ENCODE measurements at regions not wholly inside any gene's neighbourhood (a gene's known extent, or its start where the extent isn't known, plus 50 kb on each side); places are given as distances from the start of the nearest gene placed in this dataset.

DNA sequence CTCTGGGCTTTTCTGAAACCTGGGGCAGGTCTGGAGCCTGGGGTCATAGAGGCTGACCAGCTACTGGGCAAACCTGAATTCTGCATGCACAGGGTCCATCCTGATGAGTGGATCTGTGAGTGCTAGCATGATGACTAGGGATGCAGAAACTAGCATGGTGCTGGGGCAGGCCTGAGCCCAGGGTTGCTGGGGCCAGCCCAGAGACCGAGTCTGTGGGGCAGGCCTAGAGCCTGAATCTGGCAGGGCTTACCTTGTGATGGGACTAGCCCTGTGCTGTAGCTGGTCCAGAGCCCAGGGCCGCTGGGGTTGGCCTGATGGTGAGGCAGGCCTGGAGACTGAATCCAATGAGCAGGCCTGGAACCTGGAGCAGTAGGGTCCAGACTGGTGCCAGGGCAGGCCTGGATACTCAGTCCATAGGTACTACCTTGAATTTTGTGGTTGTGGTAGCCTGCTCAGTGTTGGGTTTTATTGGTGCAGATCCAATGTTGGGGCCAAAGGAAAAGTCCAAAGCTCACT, 313.5 kb downstream of the TLR4 start:
- H3K4me3 Mint-ChIP-seq = no peak overlapping the region
- Histone ChIP-seq H3K4me2 (ENCODE audit: insufficient read depth, insufficient read length, low read length) (no peak overlapping the region), H3K79me1 (ENCODE audit: insufficient read depth, low read depth, low read length, poor library complexity, severe bottlenecking) (no peaks in the 10 kb centered on the region), H3K56ac (ENCODE audit: insufficient read length, low read depth, low read length) (no peak overlapping the region), H3K79me2 (ENCODE audit: insufficient read depth, low read length) (no peaks in the 10 kb centered on the region), H4K20me1 (ENCODE audit: control insufficient read depth, insufficient read depth, insufficient read length) (no peaks in the 10 kb centered on the region), H3K18ac (ENCODE audit: insufficient read length, low read depth, low read length) (no peak overlapping the region), H2AK5ac (ENCODE audit: insufficient read length, low read length) (no peak overlapping the region), H4K91ac (ENCODE audit: insufficient read length, low read depth, low read length) (no peak overlapping the region), H2BK20ac (ENCODE audit: low read depth, low read length, poor library complexity, severe bottlenecking) (no peak overlapping the region), H3K23me2 (ENCODE audit: insufficient read length, low read depth, low read length, poor library complexity, severe bottlenecking) (no peaks in the 10 kb centered on the region), H3K9ac (ENCODE audit: extremely low read depth, insufficient read length, low read length) (no peak overlapping the region), H3K4ac (ENCODE audit: low read depth, low read length) (no peak overlapping the region), H2BK120ac (ENCODE audit: low read depth, low read length, poor library complexity, severe bottlenecking) (no peak overlapping the region), H3K9me3 (ENCODE audit: control insufficient read depth, low read depth, low read length) (no peaks in the 10 kb centered on the region), H4K5ac (ENCODE audit: insufficient read length, low read depth, low read length) (no peak overlapping the region), H2AFZ (ENCODE audit: low read length) (no peak overlapping the region), H2BK15ac (ENCODE audit: low read depth, low read length) (no peak overlapping the region), H3K27me3 (ENCODE audit: insufficient read depth, low read length) (no peaks in the 10 kb centered on the region), H2BK12ac (ENCODE audit: insufficient read length, low read depth, low read length) (no peak overlapping the region), H4K8ac (replicated peaks; ENCODE audit: insufficient read length, low read depth, low read length) (no peak overlapping the region), H3K27ac (ENCODE audit: insufficient read length, low read depth, low read length) (no peak overlapping the region), H2BK5ac (ENCODE audit: insufficient read length, low read length) (no peak overlapping the region), H3K4me1 (ENCODE audit: insufficient read depth, low read length) (no peaks in the 10 kb centered on the region), H3K14ac (ENCODE audit: insufficient read depth, low read length) (no peak overlapping the region), H3K23ac (ENCODE audit: insufficient read length, low read depth, low read length) (no peak overlapping the region), H3T11ph (ENCODE audit: low read length) (no peak overlapping the region)
- DNase-seq = no peak
- H3K4me1 Mint-ChIP-seq = no peaks in the 10 kb centered on the region
- WGBS (ENCODE audit: extremely low coverage, insufficient read length, low lambda C conversion rate) = no CpG with 5 or more reads among the region's 2 CpGs
- no peak overlapping the region for H3K27ac Mint-ChIP-seq
- H3K27me3 Mint-ChIP-seq (ENCODE audit: low read depth) = no peaks in the 10 kb centered on the region
- H3K36me3 Mint-ChIP-seq (ENCODE audit: insufficient read depth in 1 of 3, low read depth in 3 of 3) = no peaks in the 10 kb centered on the region
- TF ChIP-seq, protein P1, sequence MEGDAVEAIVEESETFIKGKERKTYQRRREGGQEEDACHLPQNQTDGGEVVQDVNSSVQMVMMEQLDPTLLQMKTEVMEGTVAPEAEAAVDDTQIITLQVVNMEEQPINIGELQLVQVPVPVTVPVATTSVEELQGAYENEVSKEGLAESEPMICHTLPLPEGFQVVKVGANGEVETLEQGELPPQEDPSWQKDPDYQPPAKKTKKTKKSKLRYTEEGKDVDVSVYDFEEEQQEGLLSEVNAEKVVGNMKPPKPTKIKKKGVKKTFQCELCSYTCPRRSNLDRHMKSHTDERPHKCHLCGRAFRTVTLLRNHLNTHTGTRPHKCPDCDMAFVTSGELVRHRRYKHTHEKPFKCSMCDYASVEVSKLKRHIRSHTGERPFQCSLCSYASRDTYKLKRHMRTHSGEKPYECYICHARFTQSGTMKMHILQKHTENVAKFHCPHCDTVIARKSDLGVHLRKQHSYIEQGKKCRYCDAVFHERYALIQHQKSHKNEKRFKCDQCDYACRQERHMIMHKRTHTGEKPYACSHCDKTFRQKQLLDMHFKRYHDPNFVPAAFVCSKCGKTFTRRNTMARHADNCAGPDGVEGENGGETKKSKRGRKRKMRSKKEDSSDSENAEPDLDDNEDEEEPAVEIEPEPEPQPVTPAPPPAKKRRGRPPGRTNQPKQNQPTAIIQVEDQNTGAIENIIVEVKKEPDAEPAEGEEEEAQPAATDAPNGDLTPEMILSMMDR (conservative IDR thresholded peaks at IDR 0.05) = no peak
- H3K9me3 Mint-ChIP-seq = no peaks in the 10 kb centered on the region

All from H9 (cell line).